ENCODE measurements at regions not wholly inside any gene's neighbourhood (a gene's known extent, or its start where the extent isn't known, plus 50 kb on each side); places are given as distances from the start of the nearest gene placed in this dataset.

DNA sequence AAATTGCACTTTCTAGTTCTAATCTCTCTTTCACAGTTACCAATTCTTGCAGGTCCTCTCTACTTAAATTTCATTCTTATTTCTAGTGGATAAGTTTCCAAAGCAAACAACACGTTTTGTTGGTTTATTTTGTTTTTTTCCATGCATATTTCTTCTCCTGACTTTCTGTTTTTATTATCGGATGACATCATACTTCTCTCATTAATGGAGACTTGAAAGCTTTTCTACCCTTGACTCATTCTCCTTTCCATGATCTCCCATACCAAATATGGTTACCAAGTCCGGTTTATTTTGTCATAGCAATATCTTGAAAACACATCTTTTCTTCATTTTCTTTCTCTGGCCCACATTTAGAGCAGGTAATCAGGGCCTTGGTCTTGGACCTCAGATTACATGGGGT, 796.5 kb downstream of the GALC start:
- no peak for TF ChIP-seq POLR2A (IDR thresholded peaks at IDR 0.05; ENCODE audit: low read depth, low read length)
- TF ChIP-seq, protein P1, sequence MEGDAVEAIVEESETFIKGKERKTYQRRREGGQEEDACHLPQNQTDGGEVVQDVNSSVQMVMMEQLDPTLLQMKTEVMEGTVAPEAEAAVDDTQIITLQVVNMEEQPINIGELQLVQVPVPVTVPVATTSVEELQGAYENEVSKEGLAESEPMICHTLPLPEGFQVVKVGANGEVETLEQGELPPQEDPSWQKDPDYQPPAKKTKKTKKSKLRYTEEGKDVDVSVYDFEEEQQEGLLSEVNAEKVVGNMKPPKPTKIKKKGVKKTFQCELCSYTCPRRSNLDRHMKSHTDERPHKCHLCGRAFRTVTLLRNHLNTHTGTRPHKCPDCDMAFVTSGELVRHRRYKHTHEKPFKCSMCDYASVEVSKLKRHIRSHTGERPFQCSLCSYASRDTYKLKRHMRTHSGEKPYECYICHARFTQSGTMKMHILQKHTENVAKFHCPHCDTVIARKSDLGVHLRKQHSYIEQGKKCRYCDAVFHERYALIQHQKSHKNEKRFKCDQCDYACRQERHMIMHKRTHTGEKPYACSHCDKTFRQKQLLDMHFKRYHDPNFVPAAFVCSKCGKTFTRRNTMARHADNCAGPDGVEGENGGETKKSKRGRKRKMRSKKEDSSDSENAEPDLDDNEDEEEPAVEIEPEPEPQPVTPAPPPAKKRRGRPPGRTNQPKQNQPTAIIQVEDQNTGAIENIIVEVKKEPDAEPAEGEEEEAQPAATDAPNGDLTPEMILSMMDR (conservative IDR thresholded peaks at IDR 0.05; ENCODE audit: low read depth, low read length): no peak
- TF ChIP-seq, protein P2, sequence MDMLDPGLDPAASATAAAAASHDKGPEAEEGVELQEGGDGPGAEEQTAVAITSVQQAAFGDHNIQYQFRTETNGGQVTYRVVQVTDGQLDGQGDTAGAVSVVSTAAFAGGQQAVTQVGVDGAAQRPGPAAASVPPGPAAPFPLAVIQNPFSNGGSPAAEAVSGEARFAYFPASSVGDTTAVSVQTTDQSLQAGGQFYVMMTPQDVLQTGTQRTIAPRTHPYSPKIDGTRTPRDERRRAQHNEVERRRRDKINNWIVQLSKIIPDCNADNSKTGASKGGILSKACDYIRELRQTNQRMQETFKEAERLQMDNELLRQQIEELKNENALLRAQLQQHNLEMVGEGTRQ (IDR thresholded peaks at IDR 0.05; ENCODE audit: low read depth, low read length): no peak
- TF ChIP-seq RAD21 (IDR thresholded peaks at IDR 0.05; ENCODE audit: low read length): no peak
- no peak for TF ChIP-seq NFE2L2 (IDR thresholded peaks at IDR 0.05; ENCODE audit: low read depth, low read length)
- no peak for TF ChIP-seq RCOR1 (IDR thresholded peaks at IDR 0.05; ENCODE audit: insufficient replicate concordance, low read length)
- TF ChIP-seq FOS (IDR thresholded peaks at IDR 0.05; ENCODE audit: low read depth, low read length): no peak
- no peak for TF ChIP-seq MAZ (IDR thresholded peaks at IDR 0.05; ENCODE audit: borderline replicate concordance, low read depth, low read length)
- TF ChIP-seq, protein P3, sequence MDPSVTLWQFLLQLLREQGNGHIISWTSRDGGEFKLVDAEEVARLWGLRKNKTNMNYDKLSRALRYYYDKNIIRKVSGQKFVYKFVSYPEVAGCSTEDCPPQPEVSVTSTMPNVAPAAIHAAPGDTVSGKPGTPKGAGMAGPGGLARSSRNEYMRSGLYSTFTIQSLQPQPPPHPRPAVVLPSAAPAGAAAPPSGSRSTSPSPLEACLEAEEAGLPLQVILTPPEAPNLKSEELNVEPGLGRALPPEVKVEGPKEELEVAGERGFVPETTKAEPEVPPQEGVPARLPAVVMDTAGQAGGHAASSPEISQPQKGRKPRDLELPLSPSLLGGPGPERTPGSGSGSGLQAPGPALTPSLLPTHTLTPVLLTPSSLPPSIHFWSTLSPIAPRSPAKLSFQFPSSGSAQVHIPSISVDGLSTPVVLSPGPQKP (IDR thresholded peaks at IDR 0.05; ENCODE audit: borderline replicate concordance, low read depth, low read length): no peak

Data from IMR-90 (cell line).